ENCODE measurements at regions not wholly inside any gene's neighbourhood (a gene's known extent, or its start where the extent isn't known, plus 50 kb on each side); places are given as distances from the start of the nearest gene placed in this dataset.

DNA sequence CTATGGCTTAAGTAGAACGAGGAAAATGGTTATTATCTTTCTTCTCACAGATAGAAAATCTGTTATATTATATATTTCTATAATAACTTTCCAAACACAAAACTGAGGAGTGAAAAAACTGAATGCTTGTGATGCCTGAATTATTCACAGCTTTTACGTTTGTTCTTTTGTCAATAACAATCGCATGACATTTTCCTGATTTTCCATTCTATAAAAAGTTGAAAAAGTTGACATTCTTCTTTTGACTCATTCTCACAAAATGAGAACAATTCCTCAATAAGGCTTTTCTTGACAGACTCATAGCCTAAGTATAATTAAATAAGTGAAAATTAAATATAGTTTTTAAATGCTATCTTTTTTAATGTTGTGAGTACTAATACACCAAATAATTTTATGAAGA, 288.8 kb upstream of the TGFBR2 start:
- TF ChIP-seq FOXM1 (IDR thresholded peaks at IDR 0.05; ENCODE audit: borderline replicate concordance) = no peak
- TF ChIP-seq SP1 (IDR thresholded peaks at IDR 0.05) = no peak
- TF ChIP-seq BHLHE40 (IDR thresholded peaks at IDR 0.05; ENCODE audit: borderline replicate concordance) = no peak
- TF ChIP-seq ZNF384 (IDR thresholded peaks at IDR 0.05) = no peak
- no peak for TF ChIP-seq TARDBP (IDR thresholded peaks at IDR 0.05)
- TF ChIP-seq NFRKB (IDR thresholded peaks at IDR 0.05) = no peak
- TF ChIP-seq FOXK2 (IDR thresholded peaks at IDR 0.05) = no peak
- no peak for TF ChIP-seq LEF1 (IDR thresholded peaks at IDR 0.05; ENCODE audit: borderline replicate concordance)
- no peak for TF ChIP-seq L3MBTL2 (conservative IDR thresholded peaks at IDR 0.05)
- TF ChIP-seq CTBP1 (IDR thresholded peaks at IDR 0.05; ENCODE audit: borderline replicate concordance) = no peak
- TF ChIP-seq SUZ12 (IDR thresholded peaks at IDR 0.05) = no peak

All from HEK293T (cell line).